ENCODE measurements at regions not wholly inside any gene's neighbourhood (a gene's known extent, or its start where the extent isn't known, plus 50 kb on each side); places are given as distances from the start of the nearest gene placed in this dataset.

GRCh38 chr2:85939131-85939530 lies 50.3 kb upstream of the ST3GAL5 start:
- no peak for TF ChIP-seq CTCF (conservative IDR thresholded peaks at IDR 0.05; ENCODE audit: low read length)
- TF ChIP-seq EZH2phosphoT487 (IDR thresholded peaks at IDR 0.05; ENCODE audit: borderline replicate concordance, low read depth, low read length) = no peak
- Histone ChIP-seq H4K20me1 (ENCODE audit: insufficient read depth, low read length) (no peaks in the 10 kb centered on the region), H3K4me2 (ENCODE audit: low read length) (no peak overlapping the region), H2AFZ (ENCODE audit: low read length) (no peak overlapping the region), H3K79me2 (ENCODE audit: insufficient read depth, low read depth, low read length) (no peaks in the 10 kb centered on the region), H3K9me2 (ENCODE audit: insufficient read depth, low read length) (no peaks in the 10 kb centered on the region), H3K27ac (ENCODE audit: low read depth, low read length, poor library complexity, severe bottlenecking) (no peak overlapping the region), H3K36me3 (ENCODE audit: insufficient read depth, low read length) (no peaks in the 10 kb centered on the region), H3K4me3 (ENCODE audit: low read depth, low read length, poor library complexity, severe bottlenecking) (no peak overlapping the region), H3K9me3 (ENCODE audit: low read length) (peaks cover 9% of the 10 kb centered on the region), H3K4me1 (ENCODE audit: insufficient read depth, low read length, poor library complexity, severe bottlenecking) (no peaks in the 10 kb centered on the region)
- BruUV-seq (replicated peaks) = no TSS peak
- POLR2A ChIA-PET = no interaction called here
- CTCF ChIA-PET (ENCODE audit: unreplicated experiment) = no interaction called here
- intact Hi-C loops (cut with micrococcal nuclease; ENCODE audit: unreplicated experiment) = no loop called here
- no peak for DNase-seq (ENCODE audit: low spot score)

All from OCI-LY7 (cell line).